ENCODE measurements at regions not wholly inside any gene's neighbourhood (a gene's known extent, or its start where the extent isn't known, plus 50 kb on each side); places are given as distances from the start of the nearest gene placed in this dataset.

DNA sequence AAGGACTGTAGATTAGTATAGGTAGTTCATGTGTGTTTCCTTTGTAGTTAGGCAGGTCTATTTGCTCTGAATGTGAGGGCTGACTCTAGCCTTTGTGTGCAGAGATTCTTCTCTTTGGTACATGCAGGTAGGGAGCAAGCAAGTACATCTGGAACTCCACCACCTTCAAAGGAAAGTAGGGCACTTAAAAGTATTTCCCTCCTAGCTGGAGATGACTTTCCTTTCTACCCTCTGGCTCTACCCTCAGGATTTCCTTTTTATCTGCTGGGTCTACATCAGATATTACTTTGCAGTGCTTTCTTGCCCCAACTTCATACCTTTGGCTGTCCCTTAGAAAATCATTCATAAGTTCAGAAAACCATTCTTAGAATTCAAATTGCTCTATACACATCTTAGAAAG lies 91.7 kb upstream of the HIVEP3 start:
- no peaks in the 10 kb centered on the region for H3K9me3 ChIP-seq
- H3K27me3 ChIP-seq: no peaks in the 10 kb centered on the region
- H3K27ac ChIP-seq: no peak overlapping the region
- no peak overlapping the region for H3K4me3 ChIP-seq
- DNase-seq (no peak), ATAC-seq (no peak)
- H3K36me3 ChIP-seq: no peaks in the 10 kb centered on the region
- peaks cover 0 to 8% of the 10 kb centered on the region in 2 donors for H3K4me1 ChIP-seq
- intact Hi-C loops (cut with DNase I): no loop called here
- TF ChIP-seq, protein P1, sequence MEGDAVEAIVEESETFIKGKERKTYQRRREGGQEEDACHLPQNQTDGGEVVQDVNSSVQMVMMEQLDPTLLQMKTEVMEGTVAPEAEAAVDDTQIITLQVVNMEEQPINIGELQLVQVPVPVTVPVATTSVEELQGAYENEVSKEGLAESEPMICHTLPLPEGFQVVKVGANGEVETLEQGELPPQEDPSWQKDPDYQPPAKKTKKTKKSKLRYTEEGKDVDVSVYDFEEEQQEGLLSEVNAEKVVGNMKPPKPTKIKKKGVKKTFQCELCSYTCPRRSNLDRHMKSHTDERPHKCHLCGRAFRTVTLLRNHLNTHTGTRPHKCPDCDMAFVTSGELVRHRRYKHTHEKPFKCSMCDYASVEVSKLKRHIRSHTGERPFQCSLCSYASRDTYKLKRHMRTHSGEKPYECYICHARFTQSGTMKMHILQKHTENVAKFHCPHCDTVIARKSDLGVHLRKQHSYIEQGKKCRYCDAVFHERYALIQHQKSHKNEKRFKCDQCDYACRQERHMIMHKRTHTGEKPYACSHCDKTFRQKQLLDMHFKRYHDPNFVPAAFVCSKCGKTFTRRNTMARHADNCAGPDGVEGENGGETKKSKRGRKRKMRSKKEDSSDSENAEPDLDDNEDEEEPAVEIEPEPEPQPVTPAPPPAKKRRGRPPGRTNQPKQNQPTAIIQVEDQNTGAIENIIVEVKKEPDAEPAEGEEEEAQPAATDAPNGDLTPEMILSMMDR (IDR thresholded peaks at IDR 0.05): no peak

DNA sequence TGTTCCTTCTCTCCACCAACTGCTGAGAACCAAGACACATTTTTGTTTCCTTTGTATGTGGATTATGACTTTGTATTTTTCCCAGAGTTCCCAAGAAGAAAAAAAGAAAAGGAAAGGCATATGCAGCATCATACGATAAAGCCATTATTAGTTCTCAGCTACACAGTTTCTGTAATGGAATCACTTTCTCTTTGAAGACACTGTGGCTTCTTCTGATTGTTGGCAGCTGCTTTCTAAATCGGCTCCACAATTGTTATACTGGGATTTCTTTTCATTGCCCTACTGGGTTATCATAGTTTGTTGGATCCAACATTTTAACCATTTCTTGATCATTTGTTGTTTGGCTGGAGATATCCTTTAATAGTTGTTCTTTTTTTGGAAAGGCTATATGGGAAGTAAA lies 89.5 kb upstream of the HIVEP3 start:
- Histone ChIP-seq H3K4me1 (no peaks in the 10 kb centered on the region), H3K9me3 (no peaks in the 10 kb centered on the region), H3K36me3 (no peaks in the 10 kb centered on the region), H3K27ac (no peak overlapping the region), H3K27me3 (no peaks in the 10 kb centered on the region), H3K4me3 (no peak overlapping the region)
- intact Hi-C loops (cut with DNase I): no loop called here
- no peak for DNase-seq
- TF ChIP-seq, protein P1 (IDR thresholded peaks at IDR 0.05): no peak
- no peak for ATAC-seq

DNA sequence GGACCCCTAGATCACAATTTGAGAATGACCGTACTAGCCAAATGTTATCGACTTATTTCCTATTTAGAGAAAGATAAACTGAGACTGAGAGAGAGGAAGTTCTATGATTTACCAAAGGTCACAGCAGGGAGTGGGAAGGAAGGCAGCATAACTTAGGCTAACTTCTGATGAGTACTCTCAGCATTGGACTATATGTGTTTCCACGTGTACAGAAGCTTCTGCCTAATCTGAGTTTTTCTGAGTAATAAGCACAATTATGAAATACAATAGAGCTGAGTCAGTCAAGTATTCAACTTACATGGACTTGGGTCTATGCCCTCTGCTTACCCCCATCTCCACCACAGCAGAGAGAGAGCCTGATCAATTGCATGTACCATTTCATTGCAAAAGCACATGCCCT lies 88.1 kb upstream of the HIVEP3 start:
- Histone ChIP-seq H3K4me3 (no peak overlapping the region), H3K36me3 (no peaks in the 10 kb centered on the region), H3K9me3 (no peaks in the 10 kb centered on the region), H3K27me3 (no peaks in the 10 kb centered on the region), H3K27ac (no peak overlapping the region), H3K4me1 (no peaks in the 10 kb centered on the region)
- no peak for ATAC-seq
- TF ChIP-seq, protein P1 (IDR thresholded peaks at IDR 0.05): no peak
- intact Hi-C loops (cut with DNase I): no loop called here
- no peak for DNase-seq

DNA sequence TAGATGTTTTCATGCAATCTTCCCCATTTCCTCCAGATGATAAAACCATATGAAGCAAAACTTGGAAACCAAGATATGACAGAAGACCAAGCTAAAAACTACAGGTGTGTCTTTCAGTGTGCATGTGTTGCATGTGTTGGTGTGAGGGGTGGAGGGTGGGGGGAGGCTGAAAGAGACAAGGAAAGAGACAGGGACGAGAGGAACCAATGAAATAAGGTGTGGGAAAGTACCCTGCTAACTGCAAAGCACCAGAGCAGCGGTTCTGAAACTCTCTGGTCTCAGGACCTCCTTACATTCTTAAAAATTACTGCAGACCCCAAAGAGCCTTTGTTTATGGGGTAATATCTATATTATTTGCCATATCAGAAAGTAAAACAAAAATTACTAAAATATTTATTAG lies 87.4 kb upstream of the HIVEP3 start:
- intact Hi-C loops (cut with DNase I): no loop called here
- Histone ChIP-seq H3K4me3 (no peak overlapping the region), H3K9me3 (no peaks in the 10 kb centered on the region), H3K27ac (no peak overlapping the region), H3K36me3 (no peaks in the 10 kb centered on the region), H3K27me3 (no peaks in the 10 kb centered on the region), H3K4me1 (no peaks in the 10 kb centered on the region)
- DNase-seq (no peak), ATAC-seq (no peak)
- TF ChIP-seq, protein P1 (IDR thresholded peaks at IDR 0.05): no peak

DNA sequence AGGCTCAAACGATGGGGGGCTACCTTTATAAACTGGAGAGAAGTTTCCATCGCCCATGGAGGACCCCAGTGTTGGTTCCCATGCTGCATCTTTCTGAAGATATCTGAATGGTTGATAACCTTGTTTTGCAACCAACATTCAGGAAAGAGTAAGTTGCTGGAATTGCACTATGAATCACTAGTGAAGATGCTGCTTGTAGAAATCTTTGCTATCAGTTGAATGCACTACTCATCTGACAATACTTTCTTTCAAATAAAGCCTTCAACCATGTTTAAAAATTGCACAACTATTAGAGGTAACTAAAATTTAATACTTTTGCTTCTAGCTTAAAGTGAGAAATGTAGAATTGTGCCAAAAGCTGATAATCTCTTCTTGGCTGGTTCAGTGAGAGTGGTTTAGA lies 86.8 kb upstream of the HIVEP3 start:
- no peaks in the 10 kb centered on the region for H3K4me1 ChIP-seq
- DNase-seq: no peak
- ATAC-seq: no peak
- no peak overlapping the region for H3K4me3 ChIP-seq
- H3K27ac ChIP-seq: no peak overlapping the region
- TF ChIP-seq, protein P1 (IDR thresholded peaks at IDR 0.05): no peak
- H3K9me3 ChIP-seq: no peaks in the 10 kb centered on the region
- no peaks in the 10 kb centered on the region for H3K27me3 ChIP-seq
- no peaks in the 10 kb centered on the region for H3K36me3 ChIP-seq
- intact Hi-C loops (cut with DNase I): no loop called here
